LNCaP clone FGC (cell line): ENCODE measurements at regions not wholly inside any gene's neighbourhood (a gene's known extent, or its start where the extent isn't known, plus 50 kb on each side); places are given as distances from the start of the nearest gene placed in this dataset.

Experiments
- DNase-seq: peaks from one replicate; pipeline ENCODE4 v3.0.0-alpha.2; 2011; ENCODE audit warnings: low read depth
- H3K4me3 ChIP-seq: 2 replicates; pipeline ENCODE4 v1.5.1; 2011; ENCODE audit warnings: mild to moderate bottlenecking, low read depth, low read length, control low read depth
- TF ChIP-seq, protein P1 (sequence below): IDR thresholded peaks from 2 replicates; pipeline ENCODE4 v1.5.1; 2012; ENCODE audit warnings: mild to moderate bottlenecking; ENCODE audit not compliant: control insufficient read depth, insufficient read depth; ENCODE audit errors: extremely low read depth

DNA sequence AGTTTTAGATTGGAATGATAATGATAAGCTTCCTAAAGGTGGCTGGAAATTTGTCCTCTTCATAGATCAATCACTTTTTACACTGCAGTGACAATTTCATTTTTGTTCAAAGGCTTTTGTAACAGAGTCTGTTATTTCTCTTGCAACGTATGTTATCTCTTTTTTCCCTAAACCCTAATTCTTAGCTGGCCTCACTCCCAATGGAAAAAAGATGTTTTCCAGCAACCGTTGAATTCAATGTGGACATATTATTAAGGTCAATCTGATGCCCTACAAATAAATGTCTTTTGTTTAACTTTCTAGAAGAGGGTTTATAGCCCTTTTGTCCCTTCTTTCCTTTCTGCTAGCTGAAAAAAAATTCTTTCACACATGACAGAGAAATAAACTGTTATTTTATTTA, 192.7 kb upstream of the NWD2 start:
- no peak overlapping the region for H3K4me3 ChIP-seq
- TF ChIP-seq, protein P1, sequence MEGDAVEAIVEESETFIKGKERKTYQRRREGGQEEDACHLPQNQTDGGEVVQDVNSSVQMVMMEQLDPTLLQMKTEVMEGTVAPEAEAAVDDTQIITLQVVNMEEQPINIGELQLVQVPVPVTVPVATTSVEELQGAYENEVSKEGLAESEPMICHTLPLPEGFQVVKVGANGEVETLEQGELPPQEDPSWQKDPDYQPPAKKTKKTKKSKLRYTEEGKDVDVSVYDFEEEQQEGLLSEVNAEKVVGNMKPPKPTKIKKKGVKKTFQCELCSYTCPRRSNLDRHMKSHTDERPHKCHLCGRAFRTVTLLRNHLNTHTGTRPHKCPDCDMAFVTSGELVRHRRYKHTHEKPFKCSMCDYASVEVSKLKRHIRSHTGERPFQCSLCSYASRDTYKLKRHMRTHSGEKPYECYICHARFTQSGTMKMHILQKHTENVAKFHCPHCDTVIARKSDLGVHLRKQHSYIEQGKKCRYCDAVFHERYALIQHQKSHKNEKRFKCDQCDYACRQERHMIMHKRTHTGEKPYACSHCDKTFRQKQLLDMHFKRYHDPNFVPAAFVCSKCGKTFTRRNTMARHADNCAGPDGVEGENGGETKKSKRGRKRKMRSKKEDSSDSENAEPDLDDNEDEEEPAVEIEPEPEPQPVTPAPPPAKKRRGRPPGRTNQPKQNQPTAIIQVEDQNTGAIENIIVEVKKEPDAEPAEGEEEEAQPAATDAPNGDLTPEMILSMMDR = no peak
- no peak for DNase-seq

DNA sequence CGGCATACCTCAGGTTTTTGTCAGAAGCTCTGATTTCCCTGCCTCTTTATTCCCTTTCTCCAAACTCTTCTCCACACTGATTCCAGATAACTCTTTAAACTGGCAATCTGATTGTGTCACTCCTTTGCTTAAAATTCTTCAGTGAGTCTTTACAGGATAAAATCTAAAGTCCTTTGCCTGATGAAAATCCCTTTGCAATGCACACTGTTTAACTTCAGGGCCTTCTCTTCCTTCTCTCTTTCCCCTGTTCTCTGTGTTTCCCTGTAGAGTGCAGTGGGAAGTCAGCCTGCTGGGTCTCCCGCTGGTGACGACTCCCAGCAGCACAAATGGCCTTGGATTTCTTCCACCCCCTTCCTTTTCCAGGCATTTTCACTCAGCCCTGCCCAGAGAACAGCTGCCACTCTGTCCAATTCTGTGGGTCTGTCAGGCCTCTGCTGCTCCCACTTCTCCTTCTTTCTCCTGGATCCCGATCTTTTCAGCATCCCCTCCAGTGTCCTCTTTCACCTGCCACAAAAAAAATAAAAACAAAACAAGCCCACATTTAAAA, 189.9 kb upstream of the NWD2 start:
- no peak overlapping the region for H3K4me3 ChIP-seq
- TF ChIP-seq, protein P1 = no peak
- DNase-seq = no peak

- DNase-seq = no peak
- TF ChIP-seq, protein P1 = no peak
- H3K4me3 ChIP-seq = no peak overlapping the region
Measured at GRCh38 chr4:37058826-37059225, 185.7 kb upstream of the NWD2 start.

DNA sequence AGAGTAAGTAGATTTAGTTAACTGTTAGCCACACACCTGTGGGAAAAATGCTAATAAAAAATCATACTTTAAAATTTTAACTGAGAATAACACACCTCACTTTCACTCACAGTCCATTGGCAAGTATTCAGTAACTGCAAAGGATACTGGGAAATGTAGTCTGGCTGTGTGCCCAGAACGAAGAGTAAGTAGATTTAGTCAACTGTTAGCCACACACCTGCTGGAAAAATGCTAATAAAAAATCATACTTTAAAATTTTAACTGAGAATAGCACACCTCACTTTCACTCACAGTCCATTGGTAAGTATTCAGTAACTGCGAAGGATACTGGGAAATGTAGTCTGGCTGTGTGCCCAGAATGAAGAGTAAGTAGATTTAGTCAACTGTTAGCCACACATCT, 178.4 kb upstream of the NWD2 start:
- TF ChIP-seq, protein P1 = no peak
- peak; percentile 35 for DNase-seq
- no peak overlapping the region for H3K4me3 ChIP-seq

- TF ChIP-seq, protein P1 = peak; percentile 20; the same call in 1 of the 2 replicates
- H3K4me3 ChIP-seq = no peak overlapping the region
- DNase-seq = no peak
Measured at GRCh38 chr4:37068580-37068979, 176.0 kb upstream of the NWD2 start.

GRCh38 chr4:37070041-37070440, 174.5 kb upstream of the NWD2 start:
- no peak overlapping the region for H3K4me3 ChIP-seq
- DNase-seq = no peak
- TF ChIP-seq, protein P1 = no peak

GRCh38 chr4:37071576-37071975, 173.0 kb upstream of the NWD2 start:
- no peak for DNase-seq
- TF ChIP-seq, protein P1 = no peak
- H3K4me3 ChIP-seq = no peak overlapping the region
